SK-N-SH (cell line): ENCODE measurements at regions not wholly inside any gene's neighbourhood (a gene's known extent, or its start where the extent isn't known, plus 50 kb on each side); places are given as distances from the start of the nearest gene placed in this dataset.

ENCODE experiments used
- CTCF ChIA-PET: fragments of 300-600, 350-600 bp; formaldehyde crosslinking; extraction: SDS; loops from one replicate; lab custom pipeline; 2021; lab: Yijun Ruan, JAX
- POLR2A ChIA-PET: fragments of 350-600 bp; sonication (Branson Sonifier 250); formaldehyde crosslinking; extraction: SDS; loops from one replicate; lab custom pipeline; 2020; ENCODE audit warnings: antibody characterized with exemption, inconsistent platforms; lab: Yijun Ruan, JAX
- DNase-seq: peaks from one replicate; pipeline ENCODE4 v3.0.0; 2012
- H2AFZ ChIP-seq: fragments of 200-600 bp; sonication (generic); 2 replicates; pipeline ENCODE4 v1.8.1; 2016; ENCODE audit warnings: antibody characterized with exemption, mild to moderate bottlenecking, low read depth
- H3F3A ChIP-seq: fragments of 200-600 bp; sonication (generic); replicated peaks from 2 replicates; pipeline ENCODE3; 2016; ENCODE audit warnings: antibody characterized with exemption, mild to moderate bottlenecking; ENCODE audit not compliant: insufficient read depth
- H3K27ac ChIP-seq, 2 experiments: fragments of 200-500 bp in 1 of 2; fragments of 200-600 bp in 1 of 2; sonication (Bioruptor generic) in 1 of 2; sonication (generic), shearing (Covaris generic) in 1 of 2; 2 replicates each; pipeline versions ENCODE4 v1.5.1 to v1.6.1; 2014 to 2016; ENCODE audit warnings: low read depth in 2 of 2, inconsistent platforms in 1 of 2, low read length in 1 of 2, mild to moderate bottlenecking in 1 of 2, mixed read lengths in 1 of 2
- H3K27me3 ChIP-seq: fragments of 200-600 bp; sonication (generic), shearing (Covaris generic); 2 replicates; pipeline ENCODE4 v1.6.1; 2016; ENCODE audit warnings: mixed run types; ENCODE audit not compliant: insufficient read depth
- H3K36me3 ChIP-seq, 2 experiments: fragments of 200-500 bp in 1 of 2; fragments of 200-600 bp in 1 of 2; sonication (Bioruptor generic) in 1 of 2; sonication (generic) in 1 of 2; replicated peaks in 1 of 2; 2 replicates each; pipeline versions ENCODE3 to v1.5.1; 2014 to 2016; ENCODE audit warnings: low read length in 1 of 2, mild to moderate bottlenecking in 1 of 2; ENCODE audit not compliant: insufficient read depth in 2 of 2, control insufficient read depth in 1 of 2
- H3K4me1 ChIP-seq, 2 experiments: fragments of 200-500 bp in 1 of 2; fragments of 200-600 bp in 1 of 2; sonication (Bioruptor generic) in 1 of 2; sonication (generic), shearing (Covaris generic) in 1 of 2; 2 replicates each; pipeline versions ENCODE4 v1.5.1 to v1.6.1; 2014 to 2016; ENCODE audit warnings: low read depth in 1 of 2, low read length in 1 of 2, mixed run types in 1 of 2; ENCODE audit not compliant: insufficient read depth in 2 of 2, control insufficient read depth in 1 of 2
- H3K4me2 ChIP-seq: fragments of 200-600 bp; sonication (generic), shearing (Covaris generic); 2 replicates; pipeline ENCODE4 v1.6.1; 2017; ENCODE audit warnings: mixed run types
- H3K4me3 ChIP-seq, 2 experiments: fragments of 200-500 bp in 1 of 2; fragments of 200-600 bp in 1 of 2; sonication (Bioruptor generic) in 1 of 2; sonication (generic), shearing (Covaris generic) in 1 of 2; 2 replicates each; pipeline versions ENCODE4 v1.5.1 to v1.8.1; 2014 to 2016; ENCODE audit warnings: low read depth in 2 of 2, inconsistent platforms in 1 of 2, low read length in 1 of 2, mild to moderate bottlenecking in 1 of 2, mixed read lengths in 1 of 2, moderate library complexity in 1 of 2
- H3K79me2 ChIP-seq: fragments of 200-600 bp; sonication (generic); 2 replicates; pipeline ENCODE4 v1.8.1; 2017; ENCODE audit warnings: mild to moderate bottlenecking; ENCODE audit not compliant: insufficient read depth
- H3K9ac ChIP-seq: fragments of 200-600 bp; sonication (generic); 2 replicates; pipeline ENCODE4 v1.6.1; 2017; ENCODE audit warnings: mixed run types
- H3K9me2 ChIP-seq: fragments of 200-600 bp; sonication (generic); 2 replicates; pipeline ENCODE4 v1.6.1; 2017; ENCODE audit warnings: mixed run types
- H3K9me3 ChIP-seq: fragments of 200-600 bp; sonication (generic); 2 replicates; pipeline ENCODE4 v1.6.1; 2017; ENCODE audit warnings: mixed run types, mild to moderate bottlenecking, moderate library complexity
- H4K20me1 ChIP-seq: fragments of 200-600 bp; sonication (generic); 2 replicates; pipeline ENCODE4 v1.6.1; 2017; ENCODE audit warnings: mild to moderate bottlenecking, mixed run types; ENCODE audit not compliant: insufficient read depth
- CTCF ChIP-seq: fragments of 200-600 bp; sonication (generic); IDR thresholded peaks from 2 replicates; pipeline ENCODE4 v1.6.1; 2017; ENCODE audit warnings: antibody characterized with exemption, mild to moderate bottlenecking, moderate library complexity
- FOSL2 ChIP-seq: IDR thresholded peaks from 2 replicates; pipeline ENCODE4 v1.4.0; 2012; ENCODE audit warnings: low read depth, mild to moderate bottlenecking, moderate library complexity, borderline replicate concordance
- IRF3 ChIP-seq: fragments of 150-350 bp; IDR thresholded peaks from 2 replicates; pipeline ENCODE4 v1.6.1; 2016; ENCODE audit warnings: mild to moderate bottlenecking, low read depth, low read length
- MEF2A ChIP-seq: IDR thresholded peaks from 2 replicates; pipeline ENCODE4 v1.4.0; 2012; ENCODE audit warnings: low read depth, borderline replicate concordance
- PBX3 ChIP-seq: IDR thresholded peaks from 2 replicates; pipeline ENCODE4; 2012
- POLR2AphosphoS5 ChIP-seq: IDR thresholded peaks from 2 replicates; pipeline ENCODE4 v1.6.1; 2012; ENCODE audit warnings: low read depth, low read length
- REST ChIP-seq: IDR thresholded peaks from 2 replicates; pipeline ENCODE4 v1.6.1; 2012; ENCODE audit warnings: mild to moderate bottlenecking, low read depth, low read length, moderate library complexity
- TCF12 ChIP-seq: IDR thresholded peaks from 2 replicates; pipeline ENCODE4 v1.4.0; 2012
- TEAD4 ChIP-seq: IDR thresholded peaks from 2 replicates; pipeline ENCODE4 v1.4.0; 2012; ENCODE audit warnings: mild to moderate bottlenecking, borderline replicate concordance; ENCODE audit not compliant: insufficient read depth
- ZBTB33 ChIP-seq: IDR thresholded peaks from 2 replicates; pipeline ENCODE4 v1.4.0; 2012; ENCODE audit warnings: low read depth, borderline replicate concordance
- WGBS: methylation state at CpG from one replicate; pipeline ENCODE4 v1.1.6; 2017; ENCODE audit warnings: low lambda C conversion rate; 5-methylcytosine and 5-hydroxymethylcytosine counted together

GRCh38 chr5:13187186-13187585 is 757.3 kb downstream of the DNAH5 start:
- Histone ChIP-seq H2AFZ (no peak overlapping the region), H3K9me2 (no peaks in the 10 kb centered on the region), H3K27me3 (no peaks in the 10 kb centered on the region), H3F3A (no peaks in the 10 kb centered on the region), H3K36me3 (no peaks in the 10 kb centered on the region), H3K4me1 (no peaks in the 10 kb centered on the region), H3K4me2 (no peak overlapping the region), H3K9ac (no peak overlapping the region), H3K9me3 (no peaks in the 10 kb centered on the region), H3K79me2 (no peaks in the 10 kb centered on the region), H3K27ac (no peak overlapping the region), H3K4me3 (no peak overlapping the region), H4K20me1 (no peaks in the 10 kb centered on the region)
- POLR2A ChIA-PET: no interaction called here
- TF ChIP-seq MEF2A (no peak), REST (no peak), POLR2AphosphoS5 (no peak), TEAD4 (no peak), CTCF (no peak), TCF12 (no peak), ZBTB33 (no peak), IRF3 (no peak), PBX3 (no peak), FOSL2 (no peak)
- DNase-seq: no peak
- CTCF ChIA-PET: no interaction called here
- WGBS: 3% methylated on average over 5 of the region's 5 CpGs
